ENCODE measurements at regions not wholly inside any gene's neighbourhood (a gene's known extent, or its start where the extent isn't known, plus 50 kb on each side); places are given as distances from the start of the nearest gene placed in this dataset.

DNA sequence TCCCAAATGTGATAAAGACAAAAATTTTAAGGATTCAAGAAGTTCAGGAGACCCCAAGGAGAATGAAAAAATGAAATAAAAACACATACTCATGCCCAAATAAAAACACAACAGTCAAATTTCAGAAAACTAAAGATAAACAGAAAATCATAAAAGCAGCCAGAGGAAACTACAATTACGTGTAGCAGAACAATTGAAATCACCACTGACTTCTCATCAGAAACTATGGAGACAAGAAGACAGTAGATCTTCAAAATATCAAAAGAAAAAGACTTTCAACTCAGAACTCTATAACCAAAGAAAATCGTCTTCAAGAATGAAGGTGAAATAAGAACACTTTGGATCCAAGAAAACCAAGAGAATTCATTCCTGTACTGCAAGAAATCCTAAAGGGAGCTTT is 54.9 kb downstream of the DIO3 start:
- no peak overlapping the region for H3K27ac Mint-ChIP-seq
- no peaks in the 10 kb centered on the region for H3K9me3 Mint-ChIP-seq (ENCODE audit: low read depth)
- no peaks in the 10 kb centered on the region for H3K36me3 Mint-ChIP-seq
- CTCF ChIA-PET, result no interaction called here
- DNase-seq (no peak), ATAC-seq (no peak)
- peaks cover 44% of the 10 kb centered on the region for H3K27me3 Mint-ChIP-seq
- no peak overlapping the region for H3K4me3 Mint-ChIP-seq
- no peaks in the 10 kb centered on the region for H3K4me1 Mint-ChIP-seq

DNA sequence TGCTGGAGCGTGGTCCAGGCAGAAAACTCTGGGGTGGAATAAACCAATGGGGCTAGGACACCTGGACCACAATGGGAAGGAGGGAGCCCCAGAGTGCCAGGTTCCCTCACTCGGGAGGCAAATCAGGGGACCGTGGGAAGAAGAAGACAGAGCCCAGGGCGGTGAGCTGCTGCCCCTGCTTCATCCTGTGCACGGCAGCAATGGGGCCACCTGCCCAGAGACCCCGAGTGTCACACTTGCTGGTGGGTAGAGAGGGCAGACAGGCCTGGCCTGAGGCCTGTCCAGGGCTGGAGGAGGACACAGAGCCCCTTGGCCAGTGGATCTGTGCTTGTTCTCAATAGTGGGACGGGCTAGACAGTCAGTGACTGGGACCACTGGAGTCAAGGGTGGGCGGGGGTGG is 58.2 kb downstream of the DIO3 start:
- H3K36me3 Mint-ChIP-seq, result no peaks in the 10 kb centered on the region
- ATAC-seq, result no peak
- CTCF ChIA-PET, result no interaction called here
- peaks cover 10% of the 10 kb centered on the region for H3K4me1 Mint-ChIP-seq
- DNase-seq, result no peak
- H3K4me3 Mint-ChIP-seq, result no peak overlapping the region
- peaks cover 21% of the 10 kb centered on the region for H3K27me3 Mint-ChIP-seq
- H3K27ac Mint-ChIP-seq, result no peak overlapping the region
- H3K9me3 Mint-ChIP-seq (ENCODE audit: low read depth), result no peaks in the 10 kb centered on the region

DNA sequence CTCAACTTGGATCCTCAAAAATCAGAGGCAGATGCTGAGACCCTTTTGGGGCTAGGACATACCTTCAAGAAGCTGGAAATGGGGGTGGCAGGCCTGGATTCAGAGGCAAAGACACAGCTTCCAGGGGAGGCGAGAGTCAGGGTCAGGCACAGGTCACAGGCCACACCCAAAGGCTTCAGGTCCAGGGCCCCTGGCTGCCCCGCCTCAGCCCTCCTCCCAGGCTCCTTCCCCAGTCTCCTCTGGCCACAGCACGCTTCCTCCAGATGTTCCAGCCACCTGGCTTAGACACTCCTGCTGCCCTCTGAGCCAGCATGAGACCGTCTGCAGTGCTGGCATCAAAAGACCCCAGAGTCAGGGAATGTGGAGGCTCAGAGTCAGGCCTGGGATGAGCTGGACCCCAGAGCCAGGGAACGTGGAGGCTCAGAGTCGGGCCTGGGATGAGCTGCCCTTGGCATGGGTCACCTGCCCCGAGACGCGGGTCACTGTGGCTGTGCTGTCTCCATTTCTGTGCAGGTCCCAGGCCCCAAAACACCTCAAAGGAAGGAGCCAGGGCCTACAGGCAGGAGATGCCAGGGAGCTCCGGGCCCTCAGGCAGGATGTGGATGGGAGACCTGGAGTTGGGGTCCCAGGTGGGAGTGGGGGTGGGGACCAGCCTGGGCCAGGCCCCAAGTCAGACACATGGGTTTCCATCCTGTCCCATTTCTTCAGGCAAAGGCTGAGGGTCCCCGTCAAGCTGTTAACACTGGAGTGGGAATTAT is 58.9 kb downstream of the DIO3 start:
- H3K27ac Mint-ChIP-seq, result no peak overlapping the region
- no peak for ATAC-seq
- H3K27me3 Mint-ChIP-seq, result peaks cover 17% of the 10 kb centered on the region
- no peaks in the 10 kb centered on the region for H3K9me3 Mint-ChIP-seq (ENCODE audit: low read depth)
- H3K36me3 Mint-ChIP-seq, result no peaks in the 10 kb centered on the region
- CTCF ChIA-PET, result no interaction called here
- peaks cover 10% of the 10 kb centered on the region for H3K4me1 Mint-ChIP-seq
- DNase-seq, result no peak
- H3K4me3 Mint-ChIP-seq, result no peak overlapping the region

DNA sequence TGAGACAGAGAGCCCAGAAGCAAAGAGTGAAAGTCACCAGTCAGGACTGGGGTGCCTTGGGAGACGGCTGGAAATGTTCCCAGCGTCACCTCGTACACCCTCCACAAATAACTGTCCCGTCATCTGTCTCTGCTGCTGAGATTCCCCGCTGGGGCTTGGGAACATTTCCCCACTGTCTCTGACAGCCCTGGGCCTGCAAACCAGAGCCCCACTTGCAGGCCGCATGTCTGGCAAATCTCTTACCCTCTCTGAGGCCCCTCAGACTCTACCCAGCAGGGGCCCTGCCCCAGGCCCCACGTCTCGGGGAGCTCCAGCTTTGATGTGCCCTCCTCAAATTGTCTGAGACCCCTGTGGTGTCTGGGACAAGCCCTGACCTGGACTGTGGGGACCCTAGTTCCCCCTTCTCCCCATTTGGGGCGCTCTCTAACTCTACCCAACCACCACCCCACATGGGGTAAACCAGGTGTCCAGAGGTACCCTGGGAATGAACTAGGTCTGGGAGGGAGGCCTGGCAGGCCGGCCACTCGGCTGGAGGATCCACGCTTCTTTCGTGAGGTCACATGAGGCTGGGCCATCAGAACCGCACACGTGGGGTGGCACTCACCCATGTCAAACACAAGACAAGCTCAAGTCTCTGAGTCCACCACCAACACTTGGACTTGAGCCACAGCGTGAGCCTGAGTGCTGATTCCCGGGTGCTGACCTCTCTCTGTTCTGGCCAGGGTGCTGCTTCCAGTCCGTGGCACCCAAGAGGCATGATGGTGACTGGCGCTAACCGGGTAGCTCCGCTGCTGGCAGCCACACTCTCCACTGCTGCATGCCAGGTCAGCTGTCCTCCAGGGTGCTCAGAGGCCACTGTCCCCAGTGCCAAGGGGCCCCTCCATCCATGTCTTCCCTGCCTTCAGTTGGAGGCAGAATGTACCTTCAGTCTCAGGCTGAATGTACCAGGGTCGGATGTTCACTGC is 59.8 kb downstream of the DIO3 start:
- CTCF ChIA-PET, result no interaction called here
- Mint-ChIP-seq H3K4me3 (no peak overlapping the region), H3K9me3 (ENCODE audit: low read depth) (no peaks in the 10 kb centered on the region), H3K36me3 (no peaks in the 10 kb centered on the region), H3K27me3 (peaks cover 10% of the 10 kb centered on the region), H3K27ac (no peak overlapping the region), H3K4me1 (peaks cover 10% of the 10 kb centered on the region)
- ATAC-seq (no peak), DNase-seq (no peak)

DNA sequence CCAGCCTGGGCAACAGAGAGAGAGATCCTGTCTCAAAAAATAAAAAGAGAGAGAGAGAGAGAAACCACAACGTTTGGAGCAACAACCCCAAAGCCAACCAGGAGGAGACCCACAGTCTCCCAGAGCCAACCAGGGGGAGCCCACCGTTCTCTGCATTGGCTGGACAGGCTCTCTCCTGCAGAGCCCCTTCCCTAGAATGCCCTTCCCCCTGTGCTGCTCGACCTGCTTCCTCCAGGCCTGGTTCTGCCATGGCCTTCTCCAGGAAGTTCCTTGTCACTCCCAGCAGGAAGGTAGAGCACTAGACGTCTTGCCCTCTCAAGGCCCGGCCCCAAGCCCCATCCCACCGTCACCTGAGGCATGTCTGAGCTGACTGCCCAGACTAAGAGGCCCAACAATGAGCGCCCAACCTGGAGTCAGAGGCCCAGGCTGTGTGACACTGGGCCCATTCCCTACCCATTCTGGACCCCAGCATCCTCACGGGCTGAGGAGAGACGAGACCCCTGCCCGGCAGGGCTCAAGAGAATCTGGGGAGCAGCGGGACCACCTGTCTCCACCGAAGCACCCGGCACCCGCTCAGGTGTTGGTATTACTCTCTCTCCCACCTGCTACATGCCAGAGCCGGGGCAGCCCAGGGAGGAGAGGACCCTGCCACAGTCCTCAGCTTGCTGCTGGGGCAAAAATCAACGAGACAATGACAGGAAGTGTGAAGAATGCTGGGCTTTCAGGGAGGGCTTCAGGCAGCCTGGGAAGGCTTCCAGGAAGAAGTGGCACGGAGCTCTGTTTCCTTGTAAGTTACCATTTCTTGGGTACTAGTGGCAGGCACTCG is 61.2 kb downstream of the DIO3 start:
- DNase-seq (no peak), ATAC-seq (no peak)
- H3K4me1 Mint-ChIP-seq, result peaks cover 10% of the 10 kb centered on the region
- no peak overlapping the region for H3K4me3 Mint-ChIP-seq
- no peaks in the 10 kb centered on the region for H3K9me3 Mint-ChIP-seq (ENCODE audit: low read depth)
- CTCF ChIA-PET, result no interaction called here
- H3K27ac Mint-ChIP-seq, result no peak overlapping the region
- H3K27me3 Mint-ChIP-seq, result peaks cover 4% of the 10 kb centered on the region
- H3K36me3 Mint-ChIP-seq, result no peaks in the 10 kb centered on the region

DNA sequence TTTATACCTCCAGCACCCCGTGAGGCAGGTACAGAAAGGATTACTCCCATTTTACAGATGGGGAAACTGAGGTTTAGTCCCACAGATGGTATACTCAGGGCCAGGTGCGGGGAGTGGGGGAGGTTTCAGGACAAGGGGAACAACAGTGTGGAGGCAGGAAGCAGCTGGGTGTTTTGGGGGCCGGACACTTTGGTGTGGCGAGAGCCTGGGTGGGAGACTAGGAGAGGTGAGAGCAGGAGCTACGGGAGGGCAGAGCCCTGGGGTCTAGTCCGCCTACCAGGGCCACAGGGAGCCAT is 61.7 kb downstream of the DIO3 start:
- Mint-ChIP-seq H3K36me3 (no peaks in the 10 kb centered on the region), H3K4me3 (no peak overlapping the region), H3K27ac (no peak overlapping the region), H3K9me3 (ENCODE audit: low read depth) (no peaks in the 10 kb centered on the region), H3K27me3 (peaks cover 6% of the 10 kb centered on the region), H3K4me1 (peaks cover 10% of the 10 kb centered on the region)
- no peak for DNase-seq
- ATAC-seq, result no peak
- CTCF ChIA-PET, result no interaction called here

DNA sequence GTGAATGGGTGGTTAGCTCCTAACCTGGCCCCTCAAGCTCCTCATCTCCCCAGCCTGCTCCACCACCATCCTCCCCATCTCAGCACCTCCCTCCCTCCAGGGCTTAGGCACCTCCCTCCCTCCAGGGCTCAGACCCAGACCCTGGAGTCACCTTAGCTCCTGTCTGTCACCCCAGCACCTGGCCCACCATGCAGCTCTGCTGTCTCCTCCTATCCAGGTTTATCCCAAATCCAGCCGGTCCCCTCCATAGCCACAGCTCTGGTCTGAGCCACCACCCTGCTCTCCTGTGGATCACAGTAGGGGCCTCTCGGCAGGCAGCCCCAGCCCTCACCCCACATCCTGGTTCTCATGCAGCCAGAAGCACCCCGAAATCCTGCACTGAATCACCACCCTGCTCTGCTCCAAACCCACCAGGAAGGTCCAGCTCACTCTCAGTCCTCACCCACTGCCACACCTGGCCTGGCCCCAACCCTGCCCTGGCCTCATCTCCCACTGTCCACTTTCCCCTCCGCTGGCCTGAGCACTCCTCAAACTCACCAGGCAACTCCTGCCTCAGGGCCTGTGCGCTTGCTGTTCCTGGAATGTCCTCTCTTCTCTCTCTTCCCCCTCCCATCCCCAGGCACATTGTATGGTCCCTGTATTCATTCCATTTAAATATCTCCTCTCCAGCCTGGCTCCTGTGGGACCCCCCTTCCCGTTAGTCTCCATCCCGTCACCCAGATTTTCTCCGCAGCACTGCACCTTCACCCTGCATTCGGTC is 62.6 kb downstream of the DIO3 start:
- peaks cover 10% of the 10 kb centered on the region for H3K4me1 Mint-ChIP-seq
- DNase-seq (no peak), ATAC-seq (no peak)
- H3K27me3 Mint-ChIP-seq, result peaks cover 2% of the 10 kb centered on the region
- no peaks in the 10 kb centered on the region for H3K9me3 Mint-ChIP-seq (ENCODE audit: low read depth)
- no peak overlapping the region for H3K27ac Mint-ChIP-seq
- CTCF ChIA-PET, result no interaction called here
- H3K36me3 Mint-ChIP-seq, result no peaks in the 10 kb centered on the region
- H3K4me3 Mint-ChIP-seq, result no peak overlapping the region

DNA sequence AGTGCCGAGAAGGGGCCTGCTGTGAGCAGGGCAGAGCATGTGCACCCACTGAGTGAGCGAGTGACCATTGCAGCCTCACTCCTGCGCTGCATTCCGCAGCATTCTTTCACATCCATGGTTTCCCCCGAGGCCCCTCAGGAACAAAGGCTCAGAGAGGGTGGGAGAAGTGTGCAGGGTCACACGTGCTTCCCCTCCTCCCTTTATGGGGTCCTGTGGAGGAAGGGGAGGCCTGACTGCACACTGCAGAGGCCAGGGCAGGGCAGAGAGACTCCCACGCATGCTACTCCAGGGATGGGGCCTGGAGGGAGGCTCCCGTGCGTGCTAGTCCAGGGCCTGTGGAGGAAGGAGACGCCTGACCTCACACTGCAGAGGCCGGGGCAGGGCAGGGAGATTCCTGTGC is 63.2 kb downstream of the DIO3 start:
- Mint-ChIP-seq H3K4me3 (no peak overlapping the region), H3K36me3 (no peaks in the 10 kb centered on the region), H3K4me1 (peaks cover 10% of the 10 kb centered on the region), H3K27ac (no peak overlapping the region), H3K9me3 (ENCODE audit: low read depth) (no peaks in the 10 kb centered on the region), H3K27me3 (peaks cover 2% of the 10 kb centered on the region)
- ATAC-seq, result no peak
- CTCF ChIA-PET, result no interaction called here
- DNase-seq, result no peak

DNA sequence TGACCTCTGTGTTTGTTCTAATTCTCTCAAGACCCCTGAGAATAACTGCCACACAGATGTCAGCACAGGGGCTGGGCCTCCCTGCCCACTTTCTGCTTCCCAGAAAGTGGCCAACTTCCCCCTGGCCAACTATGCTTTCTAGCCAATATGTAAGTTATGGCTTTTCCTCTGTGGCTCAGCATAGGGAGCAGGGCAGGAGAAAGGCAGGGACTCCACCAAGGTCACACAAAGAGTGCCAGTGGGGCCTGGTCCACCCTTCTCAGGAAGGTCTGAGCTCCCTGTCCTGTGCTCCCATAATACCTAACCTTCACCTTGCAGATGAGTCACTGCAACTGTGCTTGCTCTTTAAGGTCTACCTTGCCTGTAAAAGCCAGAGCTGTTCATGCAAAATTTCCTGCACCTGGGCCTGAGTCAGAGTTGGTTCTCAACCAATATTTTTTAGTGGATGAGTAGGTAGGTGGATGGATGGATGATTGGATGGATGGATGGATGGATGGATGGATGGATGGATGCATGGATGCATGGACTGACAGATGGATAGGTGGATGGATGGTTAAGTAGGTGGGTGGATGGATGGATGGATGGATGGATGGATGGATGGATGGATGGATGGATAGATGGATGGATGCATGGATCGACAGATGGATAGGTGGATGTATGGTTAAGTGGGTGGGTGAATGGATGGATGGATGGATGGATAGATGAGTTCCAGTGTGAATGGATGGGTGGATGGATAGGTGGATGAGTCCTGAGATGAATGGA is 64.2 kb downstream of the DIO3 start:
- ATAC-seq (no peak), DNase-seq (no peak)
- Mint-ChIP-seq H3K4me1 (peaks cover 10% of the 10 kb centered on the region), H3K4me3 (no peak overlapping the region), H3K27ac (no peak overlapping the region), H3K36me3 (no peaks in the 10 kb centered on the region), H3K9me3 (ENCODE audit: low read depth) (no peaks in the 10 kb centered on the region), H3K27me3 (peaks cover 2% of the 10 kb centered on the region)
- CTCF ChIA-PET, result no interaction called here

DNA sequence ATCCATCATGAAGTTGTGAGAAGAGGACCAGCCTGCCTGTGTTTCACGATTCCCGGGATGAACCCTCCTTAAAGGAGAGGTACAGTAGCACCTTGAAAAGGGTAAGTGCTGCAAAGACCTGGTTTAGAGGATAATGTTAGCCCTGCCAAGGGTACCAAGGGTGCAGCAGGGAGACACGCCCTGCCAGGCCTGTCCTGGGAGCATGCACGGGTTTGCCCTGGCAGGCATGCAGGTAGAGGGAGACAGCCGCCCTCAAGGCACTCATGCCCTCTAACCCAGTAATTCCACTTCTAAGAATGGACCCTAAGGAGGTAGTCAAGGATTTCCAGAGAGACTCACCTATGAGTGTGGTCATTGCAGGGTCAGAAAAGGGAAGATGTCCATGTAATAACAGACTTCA is 65.0 kb downstream of the DIO3 start:
- Mint-ChIP-seq H3K9me3 (ENCODE audit: low read depth) (no peaks in the 10 kb centered on the region), H3K36me3 (no peaks in the 10 kb centered on the region), H3K27ac (no peak overlapping the region), H3K27me3 (peaks cover 2% of the 10 kb centered on the region), H3K4me3 (no peak overlapping the region), H3K4me1 (peaks cover 10% of the 10 kb centered on the region)
- CTCF ChIA-PET, result interaction anchor here (1.6 kb wide), 1 partner anchor 775 kb away, joined by 4 read pairs; no protein-coding TSS in a partner anchor
- ATAC-seq (no peak), DNase-seq (no peak)

DNA sequence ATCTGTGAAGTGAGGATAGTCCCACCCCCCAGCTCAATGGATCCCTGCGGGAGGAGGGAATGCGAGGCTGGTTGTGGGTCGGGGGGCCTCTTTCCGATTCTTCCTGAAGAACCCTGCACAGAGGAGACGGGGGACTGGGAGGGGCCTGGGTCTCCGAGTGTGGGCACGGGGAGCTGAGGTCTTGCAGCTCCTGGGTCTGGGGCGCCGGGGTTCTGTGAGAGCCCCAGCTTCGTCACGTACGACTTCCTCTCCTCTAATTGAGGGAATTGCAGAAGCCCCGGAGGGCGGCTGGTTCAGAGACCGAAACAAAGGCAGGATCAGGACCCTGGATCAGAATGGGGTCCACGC is 66.6 kb downstream of the DIO3 start:
- H3K27ac Mint-ChIP-seq, result no peak overlapping the region
- H3K36me3 Mint-ChIP-seq, result no peaks in the 10 kb centered on the region
- H3K4me3 Mint-ChIP-seq, result no peak overlapping the region
- DNase-seq, result no peak
- H3K27me3 Mint-ChIP-seq, result peaks cover 2% of the 10 kb centered on the region
- CTCF ChIA-PET, result interaction anchor here (0.6 to 1.6 kb wide), 7 partner anchors 24 to 1242 kb away, joined by 3 to 5 read pairs (median 3); no protein-coding TSS in a partner anchor
- H3K4me1 Mint-ChIP-seq, result no peaks in the 10 kb centered on the region
- no peak for ATAC-seq
- no peaks in the 10 kb centered on the region for H3K9me3 Mint-ChIP-seq (ENCODE audit: low read depth)

DNA sequence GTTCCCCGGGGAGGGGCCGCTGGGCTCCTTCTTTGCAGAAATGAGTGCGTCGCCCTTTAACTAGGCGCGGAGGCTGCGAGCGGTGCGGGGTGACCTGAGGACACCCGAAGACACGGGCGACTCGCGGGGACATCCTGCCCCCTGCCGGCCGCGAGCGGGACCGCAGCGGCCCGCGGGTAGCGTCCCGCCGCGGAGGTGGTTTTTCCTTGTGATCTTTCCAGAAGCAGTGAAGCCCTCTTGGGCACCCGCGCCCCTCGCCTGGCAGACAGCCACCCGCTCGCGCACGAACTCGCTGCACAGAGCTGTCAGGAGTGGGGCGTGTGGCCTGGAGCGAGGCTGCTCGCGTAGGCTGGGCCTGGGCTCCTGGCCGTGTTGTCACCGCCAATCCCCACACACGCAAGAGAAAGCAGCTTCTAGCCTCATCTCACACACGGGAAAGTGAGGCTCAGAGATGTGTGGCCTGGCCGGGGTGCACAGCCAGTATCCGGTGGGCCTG is 67.2 kb downstream of the DIO3 start:
- CTCF ChIA-PET, result interaction anchor here (0.6 to 1.1 kb wide), 3 partner anchors 25 to 185 kb away, joined by 3 read pairs; no protein-coding TSS in a partner anchor
- no peaks in the 10 kb centered on the region for H3K36me3 Mint-ChIP-seq
- H3K4me3 Mint-ChIP-seq, result no peak overlapping the region
- ATAC-seq (peak; percentile 84), DNase-seq (peak; percentile 78)
- H3K27ac Mint-ChIP-seq, result no peak overlapping the region
- H3K4me1 Mint-ChIP-seq, result no peaks in the 10 kb centered on the region
- H3K9me3 Mint-ChIP-seq (ENCODE audit: low read depth), result no peaks in the 10 kb centered on the region
- peaks cover 2% of the 10 kb centered on the region for H3K27me3 Mint-ChIP-seq
